H1 (cell line): ENCODE measurements at regions not wholly inside any gene's neighbourhood (a gene's known extent, or its start where the extent isn't known, plus 50 kb on each side); places are given as distances from the start of the nearest gene placed in this dataset.

Experiments
- CTCF ChIA-PET: fragments of 300-600 bp; sonication (Branson Sonifier 250); formaldehyde crosslinking; loops from one replicate; lab custom pipeline; 2021; ENCODE audit not compliant: partially characterized antibody; lab: Charles Lee
- POLR2A ChIA-PET: fragments of 300-600 bp; sonication (Branson Sonifier 250); formaldehyde crosslinking; loops from one replicate; lab custom pipeline; 2021; ENCODE audit warnings: inconsistent platforms; ENCODE audit not compliant: partially characterized antibody; lab: Charles Lee
- DNase-seq, 2 experiments: peaks; one replicate each; pipeline versions ENCODE4 v3.0.0 to v3.0.0-alpha.2; 2010 to 2022; ENCODE audit warnings: low spot score in 2 of 2, low read depth in 1 of 2, mixed read lengths in 1 of 2
- FAIRE-seq: peaks from 2 replicates; lab custom pipeline; 2011; peaks lifted over from hg19 to GRCh38; lab: Jason Lieb, UNC
- H2AFZ ChIP-seq: 2 replicates; pipeline ENCODE4 v1.8.1; 2012; ENCODE audit warnings: low read length, inconsistent platforms
- H2AK5ac ChIP-seq: 2 replicates; pipeline ENCODE4 v1.6.1; 2013; ENCODE audit warnings: low read depth, low read length
- H2BK120ac ChIP-seq: replicated peaks from 2 replicates; pipeline ENCODE3; 2013; ENCODE audit warnings: low read depth, low read length, inconsistent platforms
- H2BK12ac ChIP-seq: 2 replicates; pipeline ENCODE4 v1.6.1; 2013; ENCODE audit warnings: low read depth, low read length
- H2BK15ac ChIP-seq: 2 replicates; pipeline ENCODE4 v1.6.1; 2013; ENCODE audit warnings: low read length
- H2BK20ac ChIP-seq: 2 replicates; pipeline ENCODE4 v1.6.1; 2013; ENCODE audit warnings: low read length
- H2BK5ac ChIP-seq: 2 replicates; pipeline ENCODE4 v1.6.1; 2013; ENCODE audit warnings: low read depth, low read length
- H3K14ac ChIP-seq: 2 replicates; pipeline ENCODE4 v1.6.1; 2013; ENCODE audit warnings: inconsistent platforms; ENCODE audit not compliant: insufficient read length
- H3K18ac ChIP-seq: 2 replicates; pipeline ENCODE4 v1.6.1; 2013; ENCODE audit warnings: low read length; ENCODE audit errors: extremely low read depth
- H3K23ac ChIP-seq: 2 replicates; pipeline ENCODE4 v1.6.1; 2013; ENCODE audit warnings: inconsistent platforms; ENCODE audit not compliant: insufficient read length
- H3K23me2 ChIP-seq: 2 replicates; pipeline ENCODE4 v1.6.1; 2013; ENCODE audit warnings: low read depth, low read length
- H3K27ac ChIP-seq: 2 replicates; pipeline ENCODE4 v1.6.1; 2011; ENCODE audit warnings: low read depth, low read length, inconsistent platforms
- H3K27me3 ChIP-seq, 4 experiments: replicated peaks in 1 of 4; 1 replicate in 1 of 4; 2 replicates in 3 of 4; pipeline versions ENCODE4 v1.6.1 to v1.8.1; 2011 to 2013; ENCODE audit warnings: low read length in 3 of 4, mild to moderate bottlenecking in 3 of 4, inconsistent platforms in 2 of 4, mixed read lengths in 2 of 4, moderate library complexity in 1 of 4; ENCODE audit not compliant: control insufficient read depth in 3 of 4, insufficient read depth in 3 of 4; ENCODE audit errors: extremely low read depth in 1 of 4
- H3K36me3 ChIP-seq, 4 experiments: 2 replicates each; pipeline versions ENCODE4 v1.6.1 to v1.8.1; 2011 to 2013; ENCODE audit warnings: mild to moderate bottlenecking in 4 of 4, low read length in 3 of 4, moderate library complexity in 2 of 4, control low read depth in 1 of 4, inconsistent platforms in 1 of 4; ENCODE audit not compliant: insufficient read depth in 4 of 4, control insufficient read depth in 2 of 4
- H3K4ac ChIP-seq: replicated peaks from 2 replicates; pipeline ENCODE3; 2013; ENCODE audit warnings: low read length, low read depth, mixed read lengths, inconsistent platforms; ENCODE audit not compliant: insufficient read length
- H3K4me1 ChIP-seq, 4 experiments: replicated peaks in 1 of 4; 1 replicate in 1 of 4; 2 replicates in 3 of 4; pipeline versions ENCODE4 v1.6.1 to v1.8.1; 2011 to 2013; ENCODE audit warnings: low read length in 3 of 4, inconsistent platforms in 2 of 4, mixed read lengths in 1 of 4; ENCODE audit not compliant: insufficient read depth in 4 of 4, control insufficient read depth in 3 of 4
- H3K4me2 ChIP-seq, 2 experiments: 2 replicates each; pipeline versions ENCODE4 v1.6.1 to v1.8.1; 2011 to 2013; ENCODE audit warnings: low read depth in 2 of 2, low read length in 2 of 2, control low read depth in 1 of 2, inconsistent platforms in 1 of 2, mild to moderate bottlenecking in 1 of 2; ENCODE audit not compliant: insufficient read depth in 1 of 2
- H3K4me3 ChIP-seq, 4 experiments: fragments of 200-600, 300-600 bp in 1 of 4; sonication (generic), shearing (Covaris generic), sonication (Bioruptor Twin) in 1 of 4; 2 replicates each; pipeline versions ENCODE4 v1.5.1 to v1.8.1; 2011 to 2016; ENCODE audit warnings: low read length in 4 of 4, low read depth in 3 of 4, control low read depth in 2 of 4, inconsistent platforms in 2 of 4, mild to moderate bottlenecking in 2 of 4, mixed read lengths in 1 of 4, moderate library complexity in 1 of 4; ENCODE audit not compliant: insufficient read depth in 2 of 4; ENCODE audit errors: extremely low read depth in 1 of 4
- H3K56ac ChIP-seq: replicated peaks from 2 replicates; pipeline ENCODE3; 2013; ENCODE audit warnings: low read depth, mild to moderate bottlenecking, mixed read lengths, low read length, inconsistent platforms; ENCODE audit not compliant: insufficient read length
- H3K79me1 ChIP-seq: 2 replicates; pipeline ENCODE4 v1.6.1; 2013; ENCODE audit warnings: low read depth, low read length, control low read depth
- H3K79me2 ChIP-seq, 2 experiments: 2 replicates each; pipeline versions ENCODE4 v1.6.1 to v1.8.1; 2012 to 2013; ENCODE audit warnings: low read length in 2 of 2, mild to moderate bottlenecking in 2 of 2, inconsistent platforms in 1 of 2; ENCODE audit not compliant: insufficient read depth in 2 of 2, control insufficient read depth in 1 of 2
- H3K9ac ChIP-seq, 4 experiments: replicated peaks in 1 of 4; 1 replicate in 1 of 4; 2 replicates in 3 of 4; pipeline versions ENCODE4 v1.6.1 to v1.8.1; 2011 to 2013; ENCODE audit warnings: low read depth in 3 of 4, low read length in 3 of 4, control low read depth in 2 of 4, mild to moderate bottlenecking in 2 of 4, moderate library complexity in 2 of 4, inconsistent platforms in 1 of 4; ENCODE audit errors: extremely low read depth in 1 of 4
- H3K9me3 ChIP-seq, 2 experiments: 2 replicates each; pipeline versions ENCODE4 v1.6.1 to v1.8.1; 2012 to 2013; ENCODE audit warnings: mild to moderate bottlenecking in 2 of 2, moderate library complexity in 2 of 2, control low read depth in 1 of 2, inconsistent platforms in 1 of 2, low read depth in 1 of 2, low read length in 1 of 2, mixed read lengths in 1 of 2; ENCODE audit not compliant: insufficient read depth in 2 of 2
- H4K20me1 ChIP-seq, 2 experiments: replicated peaks in 1 of 2; 2 replicates each; pipeline versions ENCODE3 to v1.8.1; 2011 to 2013; ENCODE audit warnings: inconsistent platforms in 2 of 2, low read length in 2 of 2, mild to moderate bottlenecking in 1 of 2; ENCODE audit not compliant: insufficient read depth in 2 of 2, control insufficient read depth in 1 of 2
- H4K5ac ChIP-seq: 2 replicates; pipeline ENCODE4 v1.6.1; 2013; ENCODE audit warnings: low read length, low read depth, mixed read lengths, inconsistent platforms; ENCODE audit not compliant: insufficient read length
- H4K8ac ChIP-seq: 2 replicates; pipeline ENCODE4 v1.8.0; 2013; ENCODE audit warnings: mild to moderate bottlenecking, moderate library complexity, low read length, inconsistent platforms; ENCODE audit not compliant: insufficient read depth; ENCODE audit errors: extremely low read depth
- H4K91ac ChIP-seq: replicated peaks from 2 replicates; pipeline ENCODE3; 2013; ENCODE audit warnings: low read length, mixed read lengths, inconsistent platforms; ENCODE audit not compliant: insufficient read length
- PHF8 ChIP-seq: fragments of 200-600 bp; sonication (generic); conservative IDR thresholded peaks from 2 replicates; pipeline ENCODE4 v1.7.1; 2012; ENCODE audit warnings: low read depth, mild to moderate bottlenecking, inconsistent platforms, low read length, moderate library complexity
- RNF2 ChIP-seq: fragments of 200-900, 300-1000 bp; sonication (generic); IDR thresholded peaks from 2 replicates; pipeline ENCODE4 v1.7.1; 2016; ENCODE audit warnings: borderline replicate concordance, low read depth, mild to moderate bottlenecking, antibody characterized with exemption, low read length; ENCODE audit not compliant: poor library complexity, severe bottlenecking; ENCODE audit errors: missing control alignments
- TBP ChIP-seq: IDR thresholded peaks from 2 replicates; pipeline ENCODE4 v1.6.1; 2011; ENCODE audit warnings: low read depth, low read length, improper control_type of control experiment
- WGBS, 2 experiments: shearing (Covaris generic) in 1 of 2; methylation state at CpG; one replicate each; pipeline versions ENCODE4 v1.1.6 to v1.1.7; 2013 to 2015; ENCODE audit warnings: low lambda C conversion rate in 2 of 2, mixed read lengths in 2 of 2, inconsistent platforms in 1 of 2, low coverage in 1 of 2, missing lambda C conversion rate in 1 of 2; ENCODE audit not compliant: insufficient replicate concordance in 2 of 2, insufficient coverage in 1 of 2, insufficient read length in 1 of 2; ENCODE audit errors: extremely low coverage in 1 of 2, missing lambda C conversion rate in 1 of 2; 5-methylcytosine and 5-hydroxymethylcytosine counted together

GRCh38 chrX:150308532-150309157 lies 54.5 kb upstream of the MAMLD1 start:
- Histone ChIP-seq H2BK120ac (no peak overlapping the region), H2AFZ (no peak overlapping the region), H4K8ac (no peak overlapping the region), H3K4me1 (no peaks in the 10 kb centered on the region), H3K27ac (no peak overlapping the region), H3K9ac (no peak overlapping the region), H3K14ac (no peak overlapping the region), H2BK20ac (no peak overlapping the region), H3K4ac (no peak overlapping the region), H4K5ac (no peak overlapping the region), H3K9me3 (no peaks in the 10 kb centered on the region), H3K27me3 (no peaks in the 10 kb centered on the region), H2AK5ac (no peak overlapping the region), H3K4me3 (no peak overlapping the region), H3K18ac (no peak overlapping the region), H2BK15ac (no peak overlapping the region), H3K23me2 (no peaks in the 10 kb centered on the region), H3K36me3 (no peaks in the 10 kb centered on the region), H3K4me2 (no peak overlapping the region), H3K23ac (no peak overlapping the region), H4K20me1 (no peaks in the 10 kb centered on the region), H4K91ac (no peak overlapping the region), H2BK12ac (no peak overlapping the region), H3K79me1 (no peaks in the 10 kb centered on the region), H3K56ac (no peak overlapping the region), H3K79me2 (no peaks in the 10 kb centered on the region), H2BK5ac (no peak overlapping the region)
- DNase-seq (no peak), FAIRE-seq (no peak)
- TF ChIP-seq PHF8 (no peak), RNF2 (no peak), TBP (no peak)
- WGBS, 2 experiments: 88% methylated on average over 8 of the region's 9 CpGs; no CpG with 5 or more reads in 1 of the 2 experiments
- ChIA-PET CTCF (no interaction called here), POLR2A (no interaction called here)
